ENCODE measurements at regions not wholly inside any gene's neighbourhood (a gene's known extent, or its start where the extent isn't known, plus 50 kb on each side); places are given as distances from the start of the nearest gene placed in this dataset.
"Not testable (repeated sequence)": the region's sequence is repeated elsewhere in the genome, so short reads cannot be mapped to it uniquely, and the experiment has no call there.

- H3K9ac ChIP-seq (ENCODE audit: insufficient read depth, low read length); H2AFZ ChIP-seq (ENCODE audit: low read length); H3K27ac ChIP-seq (ENCODE audit: insufficient read depth, low read length); H3K36me3 ChIP-seq (ENCODE audit: control insufficient read depth, insufficient read depth, low read length); H3K4me3 ChIP-seq (replicated peaks in 1 of 4; ENCODE audit: control extremely low read depth in 1 of 4, insufficient read depth in 1 of 4, low read depth in 3 of 4, low read length in 4 of 4); H4K20me1 ChIP-seq (ENCODE audit: control insufficient read depth, extremely low read depth, insufficient read depth, low read length); H3K79me2 ChIP-seq (ENCODE audit: control insufficient read depth, insufficient read depth, low read length); H3K9me3 ChIP-seq (ENCODE audit: control insufficient read depth, insufficient read depth, low read depth, low read length); DNase-seq (ENCODE audit: low read depth in 2 of 2); H3K4me1 ChIP-seq (ENCODE audit: control insufficient read depth, extremely low read depth, insufficient read depth, low read length); H3K27me3 ChIP-seq (ENCODE audit: control insufficient read depth, insufficient read depth, low read length); H3K4me2 ChIP-seq (ENCODE audit: extremely low read depth, insufficient read depth, low read length): not testable (repeated sequence)
Measured at GRCh38 chr14:106234525-106235254, 708.3 kb downstream of the TMEM121 start.

GRCh38 chr14:106235356-106236159 is 709.2 kb downstream of the TMEM121 start:
- no peaks in the 10 kb centered on the region for H3K4me1 ChIP-seq (ENCODE audit: control insufficient read depth, extremely low read depth, insufficient read depth, low read length)
- DNase-seq (ENCODE audit: low read depth in 2 of 2), result no peak
- TF ChIP-seq CTCF (conservative IDR thresholded peaks at IDR 0.05 in 1 of 2, IDR thresholded peaks at IDR 0.05 in 1 of 2; ENCODE audit: low read depth in 1 of 2, low read length in 2 of 2) (no peak), EZH2 (IDR thresholded peaks at IDR 0.05; ENCODE audit: low read length, missing control alignments) (no peak)

GRCh38 chr14:106248321-106249192 is 722.2 kb downstream of the TMEM121 start:
- no peak for TF ChIP-seq EZH2 (IDR thresholded peaks at IDR 0.05; ENCODE audit: low read length, missing control alignments)
- no peak for TF ChIP-seq CTCF (conservative IDR thresholded peaks at IDR 0.05 in 1 of 2, IDR thresholded peaks at IDR 0.05 in 1 of 2; ENCODE audit: low read depth in 1 of 2, low read length in 2 of 2)
- Histone ChIP-seq H3K4me1 (ENCODE audit: control insufficient read depth, extremely low read depth, insufficient read depth, low read length) (no peaks in the 10 kb centered on the region), H3K79me2 (ENCODE audit: control insufficient read depth, insufficient read depth, low read length) (no peaks in the 10 kb centered on the region), H3K36me3 (ENCODE audit: control insufficient read depth, insufficient read depth, low read length) (no peaks in the 10 kb centered on the region), H3K4me2 (ENCODE audit: extremely low read depth, insufficient read depth, low read length) (no peak overlapping the region), H3K27ac (ENCODE audit: insufficient read depth, low read length) (no peak overlapping the region), H3K9me3 (ENCODE audit: control insufficient read depth, insufficient read depth, low read depth, low read length) (no peaks in the 10 kb centered on the region), H4K20me1 (ENCODE audit: control insufficient read depth, extremely low read depth, insufficient read depth, low read length) (no peaks in the 10 kb centered on the region), H3K4me3 (replicated peaks in 1 of 4; ENCODE audit: control extremely low read depth in 1 of 4, insufficient read depth in 1 of 4, low read depth in 3 of 4, low read length in 4 of 4) (no peak overlapping the region), H3K9ac (ENCODE audit: insufficient read depth, low read length) (no peak overlapping the region), H3K27me3 (ENCODE audit: control insufficient read depth, insufficient read depth, low read length) (no peaks in the 10 kb centered on the region), H2AFZ (ENCODE audit: low read length) (no peak overlapping the region)
- no peak for DNase-seq (ENCODE audit: low read depth in 2 of 2)

More at GRCh38 chr14:106235356-106236159, 709.2 kb downstream of the TMEM121 start:
- H2AFZ ChIP-seq (ENCODE audit: low read length), result no peak overlapping the region
- H3K27ac ChIP-seq (ENCODE audit: insufficient read depth, low read length), result no peak overlapping the region
- H3K4me2 ChIP-seq (ENCODE audit: extremely low read depth, insufficient read depth, low read length), result no peak overlapping the region
- no peak overlapping the region for H3K9ac ChIP-seq (ENCODE audit: insufficient read depth, low read length)
- no peak overlapping the region for H3K4me3 ChIP-seq (replicated peaks in 1 of 4; ENCODE audit: control extremely low read depth in 1 of 4, insufficient read depth in 1 of 4, low read depth in 3 of 4, low read length in 4 of 4)
- H3K36me3 ChIP-seq (ENCODE audit: control insufficient read depth, insufficient read depth, low read length), result no peaks in the 10 kb centered on the region
- no peaks in the 10 kb centered on the region for H3K79me2 ChIP-seq (ENCODE audit: control insufficient read depth, insufficient read depth, low read length)
- H3K27me3 ChIP-seq (ENCODE audit: control insufficient read depth, insufficient read depth, low read length), result no peaks in the 10 kb centered on the region
- H4K20me1 ChIP-seq (ENCODE audit: control insufficient read depth, extremely low read depth, insufficient read depth, low read length), result no peaks in the 10 kb centered on the region
- H3K9me3 ChIP-seq (ENCODE audit: control insufficient read depth, insufficient read depth, low read depth, low read length), result no peaks in the 10 kb centered on the region

GRCh38 chr14:106253995-106254394 is 727.6 kb downstream of the TMEM121 start:
- DNase-seq (ENCODE audit: low read depth in 2 of 2); H3K9ac ChIP-seq (ENCODE audit: insufficient read depth, low read length); H3K27me3 ChIP-seq (ENCODE audit: control insufficient read depth, insufficient read depth, low read length); H3K9me3 ChIP-seq (ENCODE audit: control insufficient read depth, insufficient read depth, low read depth, low read length); H4K20me1 ChIP-seq (ENCODE audit: control insufficient read depth, extremely low read depth, insufficient read depth, low read length); H3K36me3 ChIP-seq (ENCODE audit: control insufficient read depth, insufficient read depth, low read length); H2AFZ ChIP-seq (ENCODE audit: low read length); H3K27ac ChIP-seq (ENCODE audit: insufficient read depth, low read length); H3K4me2 ChIP-seq (ENCODE audit: extremely low read depth, insufficient read depth, low read length); H3K4me3 ChIP-seq (replicated peaks in 1 of 4; ENCODE audit: control extremely low read depth in 1 of 4, insufficient read depth in 1 of 4, low read depth in 3 of 4, low read length in 4 of 4); H3K79me2 ChIP-seq (ENCODE audit: control insufficient read depth, insufficient read depth, low read length); H3K4me1 ChIP-seq (ENCODE audit: control insufficient read depth, extremely low read depth, insufficient read depth, low read length): not testable (repeated sequence)

- H3K4me1 ChIP-seq (ENCODE audit: control insufficient read depth, extremely low read depth, insufficient read depth, low read length); H3K36me3 ChIP-seq (ENCODE audit: control insufficient read depth, insufficient read depth, low read length); H3K9ac ChIP-seq (ENCODE audit: insufficient read depth, low read length); H4K20me1 ChIP-seq (ENCODE audit: control insufficient read depth, extremely low read depth, insufficient read depth, low read length); H3K9me3 ChIP-seq (ENCODE audit: control insufficient read depth, insufficient read depth, low read depth, low read length); H3K27me3 ChIP-seq (ENCODE audit: control insufficient read depth, insufficient read depth, low read length); H2AFZ ChIP-seq (ENCODE audit: low read length); H3K79me2 ChIP-seq (ENCODE audit: control insufficient read depth, insufficient read depth, low read length); H3K4me3 ChIP-seq (replicated peaks in 1 of 4; ENCODE audit: control extremely low read depth in 1 of 4, insufficient read depth in 1 of 4, low read depth in 3 of 4, low read length in 4 of 4); DNase-seq (ENCODE audit: low read depth in 2 of 2); H3K27ac ChIP-seq (ENCODE audit: insufficient read depth, low read length); H3K4me2 ChIP-seq (ENCODE audit: extremely low read depth, insufficient read depth, low read length): not testable (repeated sequence)
Measured at GRCh38 chr14:106257569-106257994, 731.2 kb downstream of the TMEM121 start.
